IMR-90 (cell line): ENCODE measurements at regions not wholly inside any gene's neighbourhood (a gene's known extent, or its start where the extent isn't known, plus 50 kb on each side); places are given as distances from the start of the nearest gene placed in this dataset.

Experiments
- BHLHE40 ChIP-seq: fragments of 150-350 bp; IDR thresholded peaks from 2 replicates; pipeline ENCODE4 v1.6.1; 2016; ENCODE audit warnings: mild to moderate bottlenecking, low read depth, low read length
- CHD1 ChIP-seq: IDR thresholded peaks from 2 replicates; pipeline ENCODE4 v1.6.1; 2012; ENCODE audit warnings: low read depth, low read length, improper control_type of control experiment
- CTCF ChIP-seq: conservative IDR thresholded peaks from 2 replicates; pipeline ENCODE4 v1.5.1; 2012; ENCODE audit warnings: mild to moderate bottlenecking, low read depth, low read length, improper control_type of control experiment
- ELK1 ChIP-seq: fragments of 150-350 bp; IDR thresholded peaks from 2 replicates; pipeline ENCODE4 v1.6.1; 2016; ENCODE audit warnings: low read depth, mild to moderate bottlenecking, low read length, moderate library complexity, borderline replicate concordance
- FOS ChIP-seq: fragments of 150-350 bp; IDR thresholded peaks from 2 replicates; pipeline ENCODE4 v1.6.1; 2016; ENCODE audit warnings: low read depth, low read length
- MXI1 ChIP-seq: IDR thresholded peaks from 2 replicates; pipeline ENCODE4 v1.6.1; 2012; ENCODE audit warnings: low read depth, mild to moderate bottlenecking, low read length, moderate library complexity, borderline replicate concordance
- RCOR1 ChIP-seq: IDR thresholded peaks from 2 replicates; pipeline ENCODE4 v1.6.1; 2012; ENCODE audit warnings: mild to moderate bottlenecking, low read length, improper control_type of control experiment; ENCODE audit not compliant: insufficient replicate concordance
- USF2 ChIP-seq: fragments of 150-350 bp; IDR thresholded peaks from 2 replicates; pipeline ENCODE4 v1.6.1; 2017; ENCODE audit warnings: mild to moderate bottlenecking, antibody characterized with exemption, low read length, low read depth

GRCh38 chr18:67621049-67621713 lies 104.7 kb upstream of the DSEL start:
- no peak for TF ChIP-seq BHLHE40
- no peak for TF ChIP-seq CTCF
- no peak for TF ChIP-seq MXI1
- no peak for TF ChIP-seq CHD1
- TF ChIP-seq ELK1, result no peak
- TF ChIP-seq USF2, result no peak
- TF ChIP-seq RCOR1, result no peak
- TF ChIP-seq FOS, result no peak
